ENCODE measurements at regions not wholly inside any gene's neighbourhood (a gene's known extent, or its start where the extent isn't known, plus 50 kb on each side); places are given as distances from the start of the nearest gene placed in this dataset.

DNA sequence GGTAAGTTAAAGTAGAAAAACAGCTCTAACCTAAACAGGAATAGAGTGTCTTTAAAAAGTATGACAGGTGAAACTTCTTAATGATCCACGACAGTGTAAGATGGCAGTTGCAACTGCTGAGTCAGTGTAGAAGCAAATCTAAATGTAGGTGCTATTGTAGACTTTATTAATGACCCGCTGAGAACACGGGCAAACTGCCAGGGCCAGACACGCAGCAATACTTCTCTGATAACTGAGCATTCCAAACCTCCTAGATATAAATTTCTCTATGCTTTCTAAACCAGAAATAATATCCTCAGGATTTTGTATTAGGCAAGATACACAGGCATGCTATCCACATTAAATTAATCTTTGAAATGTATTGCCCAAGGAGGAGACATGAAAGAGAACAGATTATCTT is 1076.4 kb downstream of the HACE1 start:
- FAIRE-seq, result no peak
- no peak for DNase-seq (ENCODE audit: low spot score)
- Histone ChIP-seq H3K4me3 (replicated peaks in 1 of 3; ENCODE audit: insufficient read depth in 1 of 3, low read depth in 2 of 3, low read length in 3 of 3) (no peak overlapping the region), H3K4me1 (ENCODE audit: insufficient read depth, low read length) (no peaks in the 10 kb centered on the region), H4K20me1 (ENCODE audit: insufficient read depth, low read length) (no peaks in the 10 kb centered on the region), H3K4me2 (ENCODE audit: low read depth, low read length) (no peak overlapping the region), H3K27me3 (ENCODE audit: control insufficient read depth in 1 of 2, insufficient read depth in 2 of 2, low read length in 2 of 2) (no peaks in the 10 kb centered on the region), H3K79me2 (ENCODE audit: insufficient read depth, low read length) (no peaks in the 10 kb centered on the region), H3K36me3 (replicated peaks in 1 of 2; ENCODE audit: control insufficient read depth in 1 of 2, insufficient read depth in 2 of 2, low read length in 2 of 2) (no peaks in the 10 kb centered on the region), H3K27ac (ENCODE audit: extremely low read length, insufficient read depth, low read length) (no peak overlapping the region), H3K9me3 (ENCODE audit: low read length) (no peaks in the 10 kb centered on the region), H2AFZ (ENCODE audit: low read length) (no peak overlapping the region), H3K9ac (ENCODE audit: insufficient read depth, low read depth, low read length) (no peak overlapping the region)
- TF ChIP-seq THAP11 (CRISPR knock-in tag; IDR thresholded peaks at IDR 0.05), result no peak
- no peak for TF ChIP-seq BCLAF1 (IDR thresholded peaks at IDR 0.05)
- no peak for TF ChIP-seq ZNF879 (CRISPR knock-in tag; IDR thresholded peaks at IDR 0.05)
- TF ChIP-seq, protein P1, sequence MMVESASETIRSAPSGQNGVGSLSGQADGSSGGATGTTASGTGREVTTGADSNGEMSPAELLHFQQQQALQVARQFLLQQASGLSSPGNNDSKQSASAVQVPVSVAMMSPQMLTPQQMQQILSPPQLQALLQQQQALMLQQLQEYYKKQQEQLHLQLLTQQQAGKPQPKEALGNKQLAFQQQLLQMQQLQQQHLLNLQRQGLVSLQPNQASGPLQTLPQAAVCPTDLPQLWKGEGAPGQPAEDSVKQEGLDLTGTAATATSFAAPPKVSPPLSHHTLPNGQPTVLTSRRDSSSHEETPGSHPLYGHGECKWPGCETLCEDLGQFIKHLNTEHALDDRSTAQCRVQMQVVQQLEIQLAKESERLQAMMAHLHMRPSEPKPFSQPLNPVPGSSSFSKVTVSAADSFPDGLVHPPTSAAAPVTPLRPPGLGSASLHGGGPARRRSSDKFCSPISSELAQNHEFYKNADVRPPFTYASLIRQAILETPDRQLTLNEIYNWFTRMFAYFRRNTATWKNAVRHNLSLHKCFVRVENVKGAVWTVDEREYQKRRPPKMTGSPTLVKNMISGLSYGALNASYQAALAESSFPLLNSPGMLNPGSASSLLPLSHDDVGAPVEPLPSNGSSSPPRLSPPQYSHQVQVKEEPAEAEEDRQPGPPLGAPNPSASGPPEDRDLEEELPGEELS (CRISPR knock-in tag; IDR thresholded peaks at IDR 0.05), result no peak
- no peak for TF ChIP-seq CEBPB (IDR thresholded peaks at IDR 0.05; ENCODE audit: borderline replicate concordance, low read depth, low read length)
- no peak for TF ChIP-seq ZFP36 (IDR thresholded peaks at IDR 0.05; ENCODE audit: borderline replicate concordance, low read depth, low read length, partially characterized antibody)
- TF ChIP-seq ZSCAN22 (CRISPR knock-in tag; IDR thresholded peaks at IDR 0.05), result no peak
- TF ChIP-seq BHLHE40 (IDR thresholded peaks at IDR 0.05; ENCODE audit: low read length), result no peak
- TF ChIP-seq RELA (CRISPR knock-in tag; IDR thresholded peaks at IDR 0.05), result no peak
- no peak for TF ChIP-seq CBX5 (CRISPR knock-in tag; IDR thresholded peaks at IDR 0.05; ENCODE audit: borderline replicate concordance)
- no peak for TF ChIP-seq ZBED4 (CRISPR knock-in tag; IDR thresholded peaks at IDR 0.05; ENCODE audit: borderline replicate concordance)
- TF ChIP-seq PHB2 (IDR thresholded peaks at IDR 0.05; ENCODE audit: partially characterized antibody), result no peak
- POLR2A ChIA-PET, result no interaction called here
- no TSS peak for BruUV-seq (replicated peaks)
- CTCF ChIA-PET (ENCODE audit: low intra/inter-chr PET ratio, low total read pairs), result no interaction called here
- ATAC-seq, result no peak
- intact Hi-C loops (cut with micrococcal nuclease; ENCODE audit: unreplicated experiment) (no loop called here), in situ Hi-C loops (cut with HindIII; ENCODE audit: extremely low pct_ligation_motif_present, low pct_unique_long_range_greater_than_20kb) (no loop called here)
- 0% methylated on average over 4 of the region's 4 CpGs for WGBS (ENCODE audit: low lambda C conversion rate)

Measured in HepG2 (cell line).